ENCODE measurements at regions not wholly inside any gene's neighbourhood (a gene's known extent, or its start where the extent isn't known, plus 50 kb on each side); places are given as distances from the start of the nearest gene placed in this dataset.

DNA sequence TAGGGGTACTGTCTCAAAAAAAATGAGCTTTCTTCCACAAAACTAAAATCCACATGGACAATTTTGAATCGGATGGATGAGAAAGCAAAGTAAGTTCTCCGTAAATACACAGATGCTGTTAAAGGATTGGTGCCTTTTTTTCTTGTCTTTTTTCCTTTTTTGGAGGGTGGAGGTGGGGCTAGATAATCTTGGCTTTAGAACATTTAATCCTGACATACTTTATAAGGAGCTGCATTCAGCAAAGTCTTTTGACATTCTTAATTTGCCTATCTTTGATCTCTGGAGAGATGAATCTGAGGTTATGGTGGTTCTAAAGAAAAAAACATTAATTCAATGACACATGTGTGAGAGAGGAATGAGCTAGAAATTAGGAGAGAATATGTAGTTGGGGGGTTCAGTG lies 312.3 kb upstream of the KCNJ16 start:
- no peak for TF ChIP-seq CTCF (IDR thresholded peaks at IDR 0.05)
- no peak for TF ChIP-seq POLR2A (IDR thresholded peaks at IDR 0.05)

All from esophagus squamous epithelium (tissue), 4 donors.